Endothelial cell (in vitro differentiated cells): ENCODE measurements at regions not wholly inside any gene's neighbourhood (a gene's known extent, or its start where the extent isn't known, plus 50 kb on each side); places are given as distances from the start of the nearest gene placed in this dataset.

Experiments used
- DNase-seq: peaks from one replicate; pipeline ENCODE4 v3.0.0; 2021; ENCODE audit warnings: low spot score
- H3K27ac Mint-ChIP-seq: one replicate; pipeline ENCODE4 v1.8.0; 2021; ENCODE audit warnings: mixed read lengths, inconsistent platforms; ENCODE audit not compliant: unreplicated experiment
- H3K27me3 Mint-ChIP-seq: one replicate; pipeline ENCODE4 v1.8.0; 2021; ENCODE audit warnings: mild to moderate bottlenecking, moderate library complexity, mixed read lengths, inconsistent platforms; ENCODE audit not compliant: unreplicated experiment
- H3K36me3 Mint-ChIP-seq: one replicate; pipeline ENCODE4 v1.8.0; 2021; ENCODE audit warnings: mild to moderate bottlenecking, low read depth, mixed read lengths, inconsistent platforms; ENCODE audit not compliant: unreplicated experiment
- H3K4me1 Mint-ChIP-seq: one replicate; pipeline ENCODE4 v1.8.0; 2021; ENCODE audit warnings: mild to moderate bottlenecking, mixed read lengths, inconsistent platforms; ENCODE audit not compliant: unreplicated experiment
- H3K4me3 Mint-ChIP-seq: one replicate; pipeline ENCODE4 v1.8.0; 2021; ENCODE audit warnings: mild to moderate bottlenecking, mixed read lengths, inconsistent platforms; ENCODE audit not compliant: unreplicated experiment
- H3K9me3 Mint-ChIP-seq: one replicate; pipeline ENCODE4 v1.8.0; 2021; ENCODE audit warnings: mixed read lengths, inconsistent platforms; ENCODE audit not compliant: unreplicated experiment
- CTCF ChIP-seq: fragments of 200-600 bp; sonication (generic); IDR thresholded peaks from one replicate; pipeline ENCODE4 v1.5.0; 2021; ENCODE audit warnings: antibody characterized with exemption; ENCODE audit not compliant: unreplicated experiment

- TF ChIP-seq CTCF = no peak
- Mint-ChIP-seq H3K36me3 (no peaks in the 10 kb centered on the region), H3K27ac (no peak overlapping the region), H3K4me3 (no peak overlapping the region), H3K9me3 (no peaks in the 10 kb centered on the region), H3K4me1 (no peaks in the 10 kb centered on the region), H3K27me3 (no peaks in the 10 kb centered on the region)
- DNase-seq = no peak
Measured at GRCh38 chr5:158421319-158421718, 562.4 kb upstream of the CLINT1 start.

- no peaks in the 10 kb centered on the region for H3K27me3 Mint-ChIP-seq
- no peak overlapping the region for H3K4me3 Mint-ChIP-seq
- no peaks in the 10 kb centered on the region for H3K36me3 Mint-ChIP-seq
- no peak overlapping the region for H3K27ac Mint-ChIP-seq
- TF ChIP-seq CTCF = no peak
- H3K4me1 Mint-ChIP-seq = no peaks in the 10 kb centered on the region
- DNase-seq = no peak
- H3K9me3 Mint-ChIP-seq = no peaks in the 10 kb centered on the region
Measured at GRCh38 chr5:158419186-158419585, 560.2 kb upstream of the CLINT1 start.

GRCh38 chr5:158414780-158415179, 555.8 kb upstream of the CLINT1 start:
- no peak for TF ChIP-seq CTCF
- Mint-ChIP-seq H3K4me1 (no peaks in the 10 kb centered on the region), H3K27me3 (no peaks in the 10 kb centered on the region), H3K4me3 (no peak overlapping the region), H3K27ac (no peak overlapping the region), H3K36me3 (no peaks in the 10 kb centered on the region), H3K9me3 (no peaks in the 10 kb centered on the region)
- no peak for DNase-seq

GRCh38 chr5:158414333-158414762, 555.4 kb upstream of the CLINT1 start:
- no peak for TF ChIP-seq CTCF
- no peak for DNase-seq
- Mint-ChIP-seq H3K27ac (no peak overlapping the region), H3K9me3 (no peaks in the 10 kb centered on the region), H3K36me3 (no peaks in the 10 kb centered on the region), H3K27me3 (no peaks in the 10 kb centered on the region), H3K4me3 (no peak overlapping the region), H3K4me1 (no peaks in the 10 kb centered on the region)

- no peak for TF ChIP-seq CTCF
- Mint-ChIP-seq H3K27me3 (no peaks in the 10 kb centered on the region), H3K27ac (no peak overlapping the region), H3K9me3 (no peaks in the 10 kb centered on the region), H3K4me1 (no peaks in the 10 kb centered on the region), H3K4me3 (no peak overlapping the region), H3K36me3 (no peaks in the 10 kb centered on the region)
- no peak for DNase-seq
Measured at GRCh38 chr5:158413122-158413680, 554.3 kb upstream of the CLINT1 start.
